Upper lobe of left lung (tissue), 6 donors: ENCODE measurements at regions not wholly inside any gene's neighbourhood (a gene's known extent, or its start where the extent isn't known, plus 50 kb on each side); places are given as distances from the start of the nearest gene placed in this dataset.
"Not testable (repeated sequence)": the region's sequence is repeated elsewhere in the genome, so short reads cannot be mapped to it uniquely, and the experiment has no call there.

Experiments used
- ATAC-seq, 2 donors: fragments of 200-7000 bp; cut with Tn5 transposase; one replicate each; pipeline ENCODE4 v1.9.1; 2022; ENCODE audit warnings: mild to moderate bottlenecking in 2 of 2, moderate library complexity in 2 of 2; ENCODE audit not compliant: low FRiP score in 2 of 2
- DNase-seq, 2 donors: peaks; one replicate each; pipeline ENCODE4 v3.0.0-alpha.2; 2019 to 2020
- H3K27ac ChIP-seq, 4 donors: fragments of 200-600 bp; sonication (generic); one replicate each; pipeline ENCODE4 v1.5.1; 2016 to 2019
- H3K27me3 ChIP-seq, 4 donors: fragments of 200-600 bp; sonication (generic); one replicate each; pipeline ENCODE4 v1.5.1; 2017 to 2019
- H3K36me3 ChIP-seq, 4 donors: fragments of 200-600 bp; sonication (generic); one replicate each; pipeline ENCODE4 v1.5.1; 2016 to 2019
- H3K4me1 ChIP-seq, 4 donors: fragments of 200-600 bp; sonication (generic); one replicate each; pipeline ENCODE4 v1.5.1; 2018 to 2019
- H3K4me3 ChIP-seq, 4 donors: fragments of 200-600 bp; sonication (generic); one replicate each; pipeline ENCODE4 v1.5.1; 2017 to 2019; ENCODE audit warnings: mild to moderate bottlenecking in 2 of 4, moderate library complexity in 1 of 4
- H3K9me3 ChIP-seq, 4 donors: fragments of 200-600 bp; sonication (generic); one replicate each; pipeline ENCODE4 v1.5.1; 2018 to 2019
- EP300 ChIP-seq, 4 donors: sonication (generic); formaldehyde crosslinking; IDR thresholded peaks; one replicate each; pipeline ENCODE4 v1.5.1; 2017; ENCODE audit warnings: antibody characterized with exemption in 4 of 4, control low read depth in 2 of 4
- POLR2A ChIP-seq, 4 donors: fragments of 450-650 bp; IDR thresholded peaks; one replicate each; pipeline ENCODE4 v1.5.1; 2016 to 2017; ENCODE audit warnings: antibody characterized with exemption in 4 of 4, mild to moderate bottlenecking in 2 of 4
- POLR2AphosphoS5 ChIP-seq, 2 donors: sonication (generic); formaldehyde crosslinking; IDR thresholded peaks; one replicate each; pipeline ENCODE4 v1.5.1; 2017; ENCODE audit warnings: antibody characterized with exemption in 2 of 2
- WGBS, 2 donors: methylation state at CpG; one replicate each; pipeline ENCODE4 v1.1.5; 2017 to 2018; 5-methylcytosine and 5-hydroxymethylcytosine counted together
- TF ChIP-seq, protein P1 (sequence below), 6 experiments: fragments of 450-650 bp in 4 of 6; fragments of 200-600 bp in 2 of 6; sonication (generic) in 2 of 6; IDR thresholded peaks; one replicate each; pipeline ENCODE4 v1.5.1; 2016 to 2019; ENCODE audit warnings: antibody characterized with exemption in 6 of 6
- donor health status: DM: no; HTN: no; CAD: no; lungs with moderate emphysema.
- donor health status: DM: no; HTN: yes; CAD: no; lungs with severe emphysema.

DNA sequence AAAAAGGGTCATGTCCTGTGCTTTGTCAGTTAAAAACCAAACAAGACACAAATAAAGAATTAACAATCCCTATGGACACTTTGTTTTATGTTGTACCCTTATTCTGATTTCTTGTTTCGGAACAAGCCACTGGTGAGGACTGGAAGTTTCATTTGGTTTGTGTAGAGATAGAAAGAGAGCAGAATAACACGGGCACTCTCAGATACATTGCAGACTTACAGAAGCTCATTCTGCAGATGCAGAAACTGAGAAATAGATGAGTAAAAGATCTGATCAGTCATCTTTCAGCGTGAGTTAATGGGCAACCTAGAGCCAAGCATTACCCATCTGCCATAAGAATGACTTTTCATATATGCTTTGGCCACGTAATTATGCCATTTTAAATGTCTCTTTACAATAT is 407.6 kb downstream of the RAB38 start:
- Histone ChIP-seq H3K4me1 (no peaks in the 10 kb centered on the region), H3K36me3 (no peaks in the 10 kb centered on the region), H3K4me3 (no peak overlapping the region), H3K27ac (no peak overlapping the region), H3K9me3 (peaks cover 0 to 6% (median 0%) of the 10 kb centered on the region in 4 donors), H3K27me3 (peaks cover 0 to 1% (median 0%) of the 10 kb centered on the region in 4 donors)
- TF ChIP-seq POLR2AphosphoS5 (IDR thresholded peaks at IDR 0.05) (no peak), EP300 (IDR thresholded peaks at IDR 0.05) (no peak), POLR2A (IDR thresholded peaks at IDR 0.05) (no peak)
- TF ChIP-seq, protein P1, sequence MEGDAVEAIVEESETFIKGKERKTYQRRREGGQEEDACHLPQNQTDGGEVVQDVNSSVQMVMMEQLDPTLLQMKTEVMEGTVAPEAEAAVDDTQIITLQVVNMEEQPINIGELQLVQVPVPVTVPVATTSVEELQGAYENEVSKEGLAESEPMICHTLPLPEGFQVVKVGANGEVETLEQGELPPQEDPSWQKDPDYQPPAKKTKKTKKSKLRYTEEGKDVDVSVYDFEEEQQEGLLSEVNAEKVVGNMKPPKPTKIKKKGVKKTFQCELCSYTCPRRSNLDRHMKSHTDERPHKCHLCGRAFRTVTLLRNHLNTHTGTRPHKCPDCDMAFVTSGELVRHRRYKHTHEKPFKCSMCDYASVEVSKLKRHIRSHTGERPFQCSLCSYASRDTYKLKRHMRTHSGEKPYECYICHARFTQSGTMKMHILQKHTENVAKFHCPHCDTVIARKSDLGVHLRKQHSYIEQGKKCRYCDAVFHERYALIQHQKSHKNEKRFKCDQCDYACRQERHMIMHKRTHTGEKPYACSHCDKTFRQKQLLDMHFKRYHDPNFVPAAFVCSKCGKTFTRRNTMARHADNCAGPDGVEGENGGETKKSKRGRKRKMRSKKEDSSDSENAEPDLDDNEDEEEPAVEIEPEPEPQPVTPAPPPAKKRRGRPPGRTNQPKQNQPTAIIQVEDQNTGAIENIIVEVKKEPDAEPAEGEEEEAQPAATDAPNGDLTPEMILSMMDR (IDR thresholded peaks at IDR 0.05) = no peak
- ATAC-seq (no peak), DNase-seq (no peak)
- 84 to 87% methylated on average over 4 of the region's 4 CpGs for WGBS, 2 donors

GRCh38 chr11:87764075-87764474 is 411.2 kb downstream of the RAB38 start:
- H3K4me1 ChIP-seq, H3K36me3 ChIP-seq, H3K9me3 ChIP-seq, H3K4me3 ChIP-seq, H3K27me3 ChIP-seq, H3K27ac ChIP-seq, ATAC-seq: not testable (repeated sequence)
- 69 to 73% methylated on average over 9 of the region's 9 CpGs for WGBS, 2 donors
- peak; percentile 23 to 24 for DNase-seq

- TF ChIP-seq POLR2AphosphoS5 (IDR thresholded peaks at IDR 0.05) (no peak), POLR2A (IDR thresholded peaks at IDR 0.05) (no peak), EP300 (IDR thresholded peaks at IDR 0.05) (no peak)
- TF ChIP-seq, protein P1 (IDR thresholded peaks at IDR 0.05) = no peak
- Histone ChIP-seq H3K9me3 (no peaks in the 10 kb centered on the region), H3K4me3 (no peak overlapping the region), H3K36me3 (no peaks in the 10 kb centered on the region), H3K27me3 (no peaks in the 10 kb centered on the region), H3K4me1 (no peaks in the 10 kb centered on the region), H3K27ac (no peak overlapping the region)
- WGBS, 2 donors = 61 to 80% methylated on average over 1 of the region's 1 CpG
- DNase-seq = peak in 1 of 2 donors; percentile 43
- ATAC-seq = no peak
These were observed 420.6 kb downstream of the RAB38 start for GRCh38 chr11:87754685-87755084.

- H3K27me3 ChIP-seq = no peaks in the 10 kb centered on the region
- no peaks in the 10 kb centered on the region for H3K4me1 ChIP-seq
- ATAC-seq (no peak), DNase-seq (peak in 1 of 2 donors; percentile 27)
- H3K4me3 ChIP-seq = no peak overlapping the region
- no peak overlapping the region for H3K27ac ChIP-seq
- WGBS, 2 donors = 62 to 76% methylated on average over 2 of the region's 2 CpGs
- H3K9me3 ChIP-seq = no peaks in the 10 kb centered on the region
- TF ChIP-seq POLR2AphosphoS5 (IDR thresholded peaks at IDR 0.05) (no peak), EP300 (IDR thresholded peaks at IDR 0.05) (no peak), POLR2A (IDR thresholded peaks at IDR 0.05) (no peak)
- TF ChIP-seq, protein P1 (IDR thresholded peaks at IDR 0.05) = no peak
- no peaks in the 10 kb centered on the region for H3K36me3 ChIP-seq
These were observed 422.1 kb downstream of the RAB38 start for GRCh38 chr11:87753143-87753542.

- Histone ChIP-seq H3K36me3 (no peaks in the 10 kb centered on the region), H3K9me3 (no peaks in the 10 kb centered on the region), H3K4me1 (no peaks in the 10 kb centered on the region), H3K4me3 (no peak overlapping the region), H3K27me3 (no peaks in the 10 kb centered on the region), H3K27ac (no peak overlapping the region)
- 49 to 60% methylated on average over 2 of the region's 2 CpGs for WGBS, 2 donors
- DNase-seq (no peak), ATAC-seq (no peak)
- TF ChIP-seq POLR2AphosphoS5 (IDR thresholded peaks at IDR 0.05) = no peak
- TF ChIP-seq EP300 (IDR thresholded peaks at IDR 0.05) = no peak
- TF ChIP-seq, protein P1 (IDR thresholded peaks at IDR 0.05) = peak in 1 of 6 experiments; percentile 12
These were observed 432.2 kb downstream of the RAB38 start for GRCh38 chr11:87743007-87743406.
